Loucy (cell line): ENCODE measurements at regions not wholly inside any gene's neighbourhood (a gene's known extent, or its start where the extent isn't known, plus 50 kb on each side); places are given as distances from the start of the nearest gene placed in this dataset.

ENCODE experiments used
- H2AFZ ChIP-seq: fragments of 200-600 bp; sonication (generic); 2 replicates; pipeline ENCODE4 v1.6.0; 2016; ENCODE audit warnings: antibody characterized with exemption, mild to moderate bottlenecking, low read length, moderate library complexity
- H3F3A ChIP-seq: fragments of 200-600 bp; 2 replicates; pipeline ENCODE4 v1.6.0; 2016; ENCODE audit warnings: antibody characterized with exemption, low read depth, mild to moderate bottlenecking
- H3K27me3 ChIP-seq: fragments of 200-600 bp; sonication (generic); 2 replicates; pipeline ENCODE4 v1.6.1; 2014; ENCODE audit warnings: low read length, mild to moderate bottlenecking; ENCODE audit not compliant: insufficient read depth, poor library complexity, severe bottlenecking
- H3K36me3 ChIP-seq: fragments of 200-600 bp; sonication (generic); 2 replicates; pipeline ENCODE4 v1.6.1; 2016; ENCODE audit warnings: low read length; ENCODE audit not compliant: insufficient read depth
- H3K4me1 ChIP-seq: fragments of 200-600 bp; sonication (generic); 2 replicates; pipeline ENCODE4 v1.5.1; 2014; ENCODE audit warnings: low read length, mild to moderate bottlenecking; ENCODE audit not compliant: insufficient read depth, poor library complexity, severe bottlenecking
- H3K4me2 ChIP-seq: fragments of 200-600 bp; sonication (generic); 2 replicates; pipeline ENCODE4 v1.6.0; 2014; ENCODE audit warnings: antibody characterized with exemption, low read length, low read depth, mild to moderate bottlenecking; ENCODE audit not compliant: poor library complexity, severe bottlenecking
- H3K4me3 ChIP-seq: fragments of 200-600 bp; sonication (generic); 2 replicates; pipeline ENCODE4 v1.5.1; 2014; ENCODE audit warnings: low read length, mild to moderate bottlenecking, mixed read lengths; ENCODE audit not compliant: poor library complexity, severe bottlenecking
- H3K79me2 ChIP-seq: fragments of 200-600 bp; sonication (generic); 2 replicates; pipeline ENCODE4 v1.6.1; 2014; ENCODE audit warnings: low read length; ENCODE audit not compliant: insufficient read depth
- H3K9ac ChIP-seq: fragments of 200-600 bp; sonication (generic); 2 replicates; pipeline ENCODE4 v1.6.0; 2014; ENCODE audit warnings: mild to moderate bottlenecking, low read depth, low read length, moderate library complexity; ENCODE audit not compliant: poor library complexity, severe bottlenecking
- H3K9me2 ChIP-seq: fragments of 200-600 bp; sonication (generic); replicated peaks from 2 replicates; pipeline ENCODE4 v1.6.1; 2016; ENCODE audit warnings: low read depth, low read length, mixed read lengths
- H3K9me3 ChIP-seq: fragments of 200-600 bp; sonication (generic); 2 replicates; pipeline ENCODE4 v1.6.1; 2014; ENCODE audit warnings: mild to moderate bottlenecking, antibody characterized with exemption, low read length, low read depth; ENCODE audit not compliant: insufficient read depth
- H4K20me1 ChIP-seq: fragments of 200-600 bp; sonication (generic); 2 replicates; pipeline ENCODE4 v1.6.0; 2014; ENCODE audit warnings: antibody characterized with exemption, low read length, mild to moderate bottlenecking; ENCODE audit not compliant: insufficient read depth, poor library complexity, severe bottlenecking
- EZH2phosphoT487 ChIP-seq: fragments of 200-600 bp; IDR thresholded peaks from 2 replicates; pipeline ENCODE4 v1.6.1; 2018; ENCODE audit warnings: antibody characterized with exemption, mild to moderate bottlenecking, moderate library complexity, borderline replicate concordance
- TF ChIP-seq, protein P1 (sequence below): fragments of 200-600 bp; sonication (generic); conservative IDR thresholded peaks from 2 replicates; pipeline ENCODE4 v1.5.1; 2014; ENCODE audit warnings: mild to moderate bottlenecking, antibody characterized with exemption, low read length

DNA sequence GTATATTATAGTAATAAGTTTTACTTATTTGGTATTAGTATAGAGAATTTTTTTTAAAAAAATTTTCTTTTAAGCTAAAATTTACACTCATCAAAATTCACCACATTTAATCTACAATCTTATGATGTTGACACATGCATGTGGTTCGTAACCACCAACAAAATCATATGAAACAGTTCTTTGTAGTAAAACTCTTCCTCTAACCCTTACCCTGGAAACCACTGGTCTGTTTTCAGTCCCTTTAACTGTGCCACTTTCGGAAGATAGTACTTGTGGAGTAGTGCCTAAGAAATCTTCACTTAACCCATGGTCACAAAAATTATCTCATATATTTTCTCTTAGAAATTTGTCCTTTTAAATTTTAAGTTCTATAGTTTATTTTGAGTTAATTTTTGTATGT, 1498.8 kb downstream of the MAT2B start:
- H3K9ac ChIP-seq, result no peak overlapping the region
- H3K9me2 ChIP-seq, result no peaks in the 10 kb centered on the region
- no peak for TF ChIP-seq EZH2phosphoT487
- TF ChIP-seq, protein P1, sequence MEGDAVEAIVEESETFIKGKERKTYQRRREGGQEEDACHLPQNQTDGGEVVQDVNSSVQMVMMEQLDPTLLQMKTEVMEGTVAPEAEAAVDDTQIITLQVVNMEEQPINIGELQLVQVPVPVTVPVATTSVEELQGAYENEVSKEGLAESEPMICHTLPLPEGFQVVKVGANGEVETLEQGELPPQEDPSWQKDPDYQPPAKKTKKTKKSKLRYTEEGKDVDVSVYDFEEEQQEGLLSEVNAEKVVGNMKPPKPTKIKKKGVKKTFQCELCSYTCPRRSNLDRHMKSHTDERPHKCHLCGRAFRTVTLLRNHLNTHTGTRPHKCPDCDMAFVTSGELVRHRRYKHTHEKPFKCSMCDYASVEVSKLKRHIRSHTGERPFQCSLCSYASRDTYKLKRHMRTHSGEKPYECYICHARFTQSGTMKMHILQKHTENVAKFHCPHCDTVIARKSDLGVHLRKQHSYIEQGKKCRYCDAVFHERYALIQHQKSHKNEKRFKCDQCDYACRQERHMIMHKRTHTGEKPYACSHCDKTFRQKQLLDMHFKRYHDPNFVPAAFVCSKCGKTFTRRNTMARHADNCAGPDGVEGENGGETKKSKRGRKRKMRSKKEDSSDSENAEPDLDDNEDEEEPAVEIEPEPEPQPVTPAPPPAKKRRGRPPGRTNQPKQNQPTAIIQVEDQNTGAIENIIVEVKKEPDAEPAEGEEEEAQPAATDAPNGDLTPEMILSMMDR, result no peak
- no peaks in the 10 kb centered on the region for H3K36me3 ChIP-seq
- H3K79me2 ChIP-seq, result no peaks in the 10 kb centered on the region
- no peak overlapping the region for H3K4me3 ChIP-seq
- H3K27me3 ChIP-seq, result no peaks in the 10 kb centered on the region
- H2AFZ ChIP-seq, result no peak overlapping the region
- no peak overlapping the region for H3K4me2 ChIP-seq
- H4K20me1 ChIP-seq, result no peaks in the 10 kb centered on the region
- H3K4me1 ChIP-seq, result no peaks in the 10 kb centered on the region
- no peaks in the 10 kb centered on the region for H3K9me3 ChIP-seq
- no peaks in the 10 kb centered on the region for H3F3A ChIP-seq

DNA sequence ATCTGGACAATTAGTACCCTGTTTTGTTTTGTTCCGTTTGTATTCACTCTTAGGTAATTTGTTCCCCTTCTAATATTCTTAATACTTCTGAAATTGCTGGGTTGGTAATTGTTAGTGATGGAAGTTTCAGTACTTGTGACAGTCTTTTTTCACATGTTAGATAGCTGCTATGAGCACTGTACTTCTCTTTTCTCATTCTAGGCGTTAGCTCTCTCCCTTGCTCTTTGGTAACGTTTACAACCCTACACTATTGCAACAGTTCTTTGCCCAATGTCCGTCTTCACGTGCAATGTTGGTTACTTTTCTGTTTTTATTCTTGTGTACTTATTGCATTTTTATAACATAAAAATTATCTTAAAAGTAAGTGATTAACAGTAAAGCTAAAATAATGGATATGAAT, 1509.0 kb downstream of the MAT2B start:
- H3K36me3 ChIP-seq, result no peaks in the 10 kb centered on the region
- no peaks in the 10 kb centered on the region for H3K79me2 ChIP-seq

DNA sequence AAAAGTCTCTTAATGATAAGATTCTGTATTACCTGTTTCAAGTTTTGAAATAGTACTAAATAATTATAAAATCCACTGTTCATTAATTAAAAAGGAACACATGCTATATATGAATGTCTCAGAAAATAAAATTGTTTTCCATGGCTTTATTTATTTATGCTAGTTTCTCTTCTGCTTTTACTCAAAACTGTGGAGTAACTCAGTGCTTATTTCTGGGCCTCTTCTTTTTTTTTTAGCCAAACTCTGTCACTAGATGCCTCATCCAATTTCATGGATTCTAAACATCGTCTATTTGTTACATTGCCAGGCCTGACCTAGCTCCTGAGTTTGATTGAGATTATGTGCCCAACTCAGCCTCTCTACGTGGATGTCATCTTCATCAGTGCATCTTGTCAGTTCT, 1509.7 kb downstream of the MAT2B start:
- no peak overlapping the region for H2AFZ ChIP-seq
- H4K20me1 ChIP-seq, result no peaks in the 10 kb centered on the region
- H3K4me1 ChIP-seq, result no peaks in the 10 kb centered on the region
- no peak overlapping the region for H3K4me3 ChIP-seq
- H3K4me2 ChIP-seq, result no peak overlapping the region
- no peaks in the 10 kb centered on the region for H3K9me3 ChIP-seq
- H3F3A ChIP-seq, result no peaks in the 10 kb centered on the region
- H3K36me3 ChIP-seq, result no peaks in the 10 kb centered on the region
- TF ChIP-seq, protein P1, result no peak
- TF ChIP-seq EZH2phosphoT487, result no peak
- H3K9me2 ChIP-seq, result no peaks in the 10 kb centered on the region
- no peak overlapping the region for H3K9ac ChIP-seq
- H3K79me2 ChIP-seq, result no peaks in the 10 kb centered on the region
- no peaks in the 10 kb centered on the region for H3K27me3 ChIP-seq

More for the DNA sequence above, 1509.0 kb downstream of the MAT2B start:
- Histone ChIP-seq H3K9me2 (no peaks in the 10 kb centered on the region), H3K4me3 (no peak overlapping the region), H3K4me2 (no peak overlapping the region), H3F3A (no peaks in the 10 kb centered on the region), H4K20me1 (no peaks in the 10 kb centered on the region), H3K4me1 (no peaks in the 10 kb centered on the region), H3K9ac (no peak overlapping the region), H3K27me3 (no peaks in the 10 kb centered on the region), H3K9me3 (no peaks in the 10 kb centered on the region), H2AFZ (no peak overlapping the region)
- TF ChIP-seq, protein P1, result no peak
- no peak for TF ChIP-seq EZH2phosphoT487
